ENCODE measurements at regions not wholly inside any gene's neighbourhood (a gene's known extent, or its start where the extent isn't known, plus 50 kb on each side); places are given as distances from the start of the nearest gene placed in this dataset.

DNA sequence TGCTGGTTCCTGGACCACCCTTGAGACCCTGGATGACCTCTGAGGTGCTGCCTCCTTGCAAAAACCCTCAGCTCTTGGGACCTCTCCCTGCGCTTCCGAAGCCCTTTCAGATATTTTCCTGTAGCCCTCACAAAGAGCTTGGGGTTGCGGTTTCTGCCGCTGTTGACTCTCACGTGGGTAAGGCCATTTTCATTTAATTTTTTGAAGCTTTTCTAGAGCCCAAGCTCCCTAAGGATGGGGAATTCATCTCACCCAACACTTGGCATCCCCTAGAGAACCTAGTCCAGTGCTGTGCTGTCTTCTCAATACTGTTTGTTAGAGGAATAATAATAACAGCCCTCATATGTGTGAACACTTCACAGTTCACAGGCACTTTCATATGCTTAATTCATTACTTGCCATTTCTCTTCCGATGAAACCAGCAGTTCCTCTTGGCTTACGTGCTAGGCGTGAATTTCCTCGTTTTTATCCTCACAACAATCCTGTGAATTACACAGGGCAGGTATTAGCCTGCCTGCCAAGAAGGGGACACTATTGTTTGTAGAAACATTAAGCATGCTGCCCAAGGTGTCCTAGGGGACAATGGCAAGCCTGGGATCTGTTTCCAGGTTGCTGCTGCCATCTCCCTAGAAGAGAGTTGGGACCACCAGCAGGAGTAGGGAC is 71.6 kb upstream of the CTBP2 start:
- Mint-ChIP-seq H3K27ac (no peak overlapping the region), H3K9me3 (ENCODE audit: insufficient read depth) (no peaks in the 10 kb centered on the region), H3K4me1 (no peaks in the 10 kb centered on the region), H3K27me3 (peaks cover 13% of the 10 kb centered on the region), H3K4me3 (no peak overlapping the region)
- ChIA-PET CTCF (no interaction called here), POLR2A (no interaction called here)
- no peaks in the 10 kb centered on the region for H3K4me1 ChIP-seq (ENCODE audit: control insufficient read depth in 2 of 2, insufficient read depth in 2 of 2, low read length in 2 of 2)
- DNase-seq (no peak), ATAC-seq (ENCODE audit: low read depth) (no peak)
- H3K9ac ChIP-seq (ENCODE audit: low read length): no peak overlapping the region
- no peak overlapping the region for H2AFZ ChIP-seq (ENCODE audit: insufficient read depth, low read depth, low read length, poor library complexity, severe bottlenecking)
- H3K27me3 ChIP-seq (replicated peaks in 1 of 4; ENCODE audit: control extremely low read depth in 1 of 4, control insufficient read depth in 3 of 4, insufficient read depth in 4 of 4, low read length in 3 of 4): peaks cover 0 to 3% (median 0%) of the 10 kb centered on the region in 4 experiments
- TF ChIP-seq, protein P1, sequence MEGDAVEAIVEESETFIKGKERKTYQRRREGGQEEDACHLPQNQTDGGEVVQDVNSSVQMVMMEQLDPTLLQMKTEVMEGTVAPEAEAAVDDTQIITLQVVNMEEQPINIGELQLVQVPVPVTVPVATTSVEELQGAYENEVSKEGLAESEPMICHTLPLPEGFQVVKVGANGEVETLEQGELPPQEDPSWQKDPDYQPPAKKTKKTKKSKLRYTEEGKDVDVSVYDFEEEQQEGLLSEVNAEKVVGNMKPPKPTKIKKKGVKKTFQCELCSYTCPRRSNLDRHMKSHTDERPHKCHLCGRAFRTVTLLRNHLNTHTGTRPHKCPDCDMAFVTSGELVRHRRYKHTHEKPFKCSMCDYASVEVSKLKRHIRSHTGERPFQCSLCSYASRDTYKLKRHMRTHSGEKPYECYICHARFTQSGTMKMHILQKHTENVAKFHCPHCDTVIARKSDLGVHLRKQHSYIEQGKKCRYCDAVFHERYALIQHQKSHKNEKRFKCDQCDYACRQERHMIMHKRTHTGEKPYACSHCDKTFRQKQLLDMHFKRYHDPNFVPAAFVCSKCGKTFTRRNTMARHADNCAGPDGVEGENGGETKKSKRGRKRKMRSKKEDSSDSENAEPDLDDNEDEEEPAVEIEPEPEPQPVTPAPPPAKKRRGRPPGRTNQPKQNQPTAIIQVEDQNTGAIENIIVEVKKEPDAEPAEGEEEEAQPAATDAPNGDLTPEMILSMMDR (IDR thresholded peaks at IDR 0.05): no peak
- TF ChIP-seq EZH2 (IDR thresholded peaks at IDR 0.05; ENCODE audit: borderline replicate concordance, insufficient read depth, low read depth, low read length, poor library complexity, severe bottlenecking): no peak
- WGBS (ENCODE audit: insufficient coverage): 92% methylated on average over 7 of the region's 9 CpGs
- intact Hi-C loops (cut with micrococcal nuclease): no loop called here
- no peaks in the 10 kb centered on the region for H3K79me2 ChIP-seq (ENCODE audit: control insufficient read depth, insufficient read depth, low read length)
- no peak overlapping the region for H3K4me2 ChIP-seq (replicated peaks; ENCODE audit: low read depth, low read length, poor library complexity, severe bottlenecking)
- no peak overlapping the region for H3K4me3 ChIP-seq (ENCODE audit: control extremely low read depth in 1 of 5, extremely low read depth in 1 of 5, insufficient read depth in 1 of 5, low read depth in 2 of 5, low read length in 4 of 5)
- H4K20me1 ChIP-seq (ENCODE audit: control insufficient read depth, insufficient read depth, low read length, poor library complexity, severe bottlenecking): no peaks in the 10 kb centered on the region
- no peaks in the 10 kb centered on the region for H3K36me3 ChIP-seq (replicated peaks in 1 of 2; ENCODE audit: control extremely low read depth in 1 of 2, control insufficient read depth in 1 of 2, extremely low read depth in 1 of 2, insufficient read depth in 2 of 2, low read length in 1 of 2)
- no peak overlapping the region for H3K27ac ChIP-seq (ENCODE audit: low read length in 2 of 2)
- H3K9me3 ChIP-seq (ENCODE audit: control extremely low read depth in 1 of 3, control insufficient read depth in 2 of 3, insufficient read depth in 1 of 3, low read length in 2 of 3): peaks cover 0 to 18% (median 0%) of the 10 kb centered on the region in 3 donors

DNA sequence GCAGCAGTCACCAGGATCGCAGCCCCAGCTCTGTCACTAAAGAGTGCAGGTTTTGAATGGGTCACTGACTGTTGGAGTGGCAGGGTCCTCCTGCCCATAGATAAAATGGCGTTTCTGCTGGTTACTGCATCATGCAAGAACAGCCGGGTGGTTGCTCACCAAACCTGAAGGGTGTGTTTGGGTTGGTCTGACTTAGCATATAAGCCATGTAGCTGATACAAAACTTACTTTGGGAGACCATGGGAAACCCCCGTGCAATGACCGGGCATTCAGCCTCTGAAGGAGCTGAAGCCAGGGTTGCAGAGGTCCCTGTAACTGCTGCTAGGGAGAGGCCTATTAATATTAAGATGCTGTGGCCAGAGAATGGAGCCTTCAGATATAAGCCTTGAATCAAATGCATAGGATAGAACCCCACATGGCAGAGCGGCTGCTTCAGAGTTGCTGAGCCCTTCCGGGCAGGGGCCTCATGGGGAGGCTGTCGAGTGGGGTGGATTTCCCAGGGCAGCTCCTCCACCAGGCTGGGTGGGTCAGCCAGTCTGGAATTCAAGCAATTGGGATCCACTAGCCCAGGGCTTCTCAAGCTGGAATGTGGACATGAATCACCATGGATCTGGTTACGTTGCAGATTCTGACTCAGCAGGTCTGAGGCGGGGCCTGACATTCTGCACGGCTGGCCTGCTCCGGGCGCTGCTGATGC is 70.9 kb upstream of the CTBP2 start:
- H3K79me2 ChIP-seq (ENCODE audit: control insufficient read depth, insufficient read depth, low read length): no peaks in the 10 kb centered on the region
- Mint-ChIP-seq H3K4me3 (no peak overlapping the region), H3K27ac (no peak overlapping the region), H3K27me3 (peaks cover 12% of the 10 kb centered on the region), H3K4me1 (no peaks in the 10 kb centered on the region), H3K9me3 (ENCODE audit: insufficient read depth) (no peaks in the 10 kb centered on the region)
- ATAC-seq (ENCODE audit: low read depth) (no peak), DNase-seq (no peak)
- no peak overlapping the region for H3K27ac ChIP-seq (ENCODE audit: low read length in 2 of 2)
- H2AFZ ChIP-seq (ENCODE audit: insufficient read depth, low read depth, low read length, poor library complexity, severe bottlenecking): no peak overlapping the region
- ChIA-PET CTCF (no interaction called here), POLR2A (no interaction called here)
- no peaks in the 10 kb centered on the region for H3K36me3 ChIP-seq (replicated peaks in 1 of 2; ENCODE audit: control extremely low read depth in 1 of 2, control insufficient read depth in 1 of 2, extremely low read depth in 1 of 2, insufficient read depth in 2 of 2, low read length in 1 of 2)
- no peaks in the 10 kb centered on the region for H3K4me1 ChIP-seq (ENCODE audit: control insufficient read depth in 2 of 2, insufficient read depth in 2 of 2, low read length in 2 of 2)
- peaks cover 0 to 3% (median 0%) of the 10 kb centered on the region in 4 experiments for H3K27me3 ChIP-seq (replicated peaks in 1 of 4; ENCODE audit: control extremely low read depth in 1 of 4, control insufficient read depth in 3 of 4, insufficient read depth in 4 of 4, low read length in 3 of 4)
- H3K9ac ChIP-seq (ENCODE audit: low read length): no peak overlapping the region
- intact Hi-C loops (cut with micrococcal nuclease): no loop called here
- H3K4me2 ChIP-seq (replicated peaks; ENCODE audit: low read depth, low read length, poor library complexity, severe bottlenecking): no peak overlapping the region
- peaks cover 0 to 20% (median 0%) of the 10 kb centered on the region in 3 donors for H3K9me3 ChIP-seq (ENCODE audit: control extremely low read depth in 1 of 3, control insufficient read depth in 2 of 3, insufficient read depth in 1 of 3, low read length in 2 of 3)
- TF ChIP-seq, protein P1 (IDR thresholded peaks at IDR 0.05): no peak
- H3K4me3 ChIP-seq (ENCODE audit: control extremely low read depth in 1 of 5, extremely low read depth in 1 of 5, insufficient read depth in 1 of 5, low read depth in 2 of 5, low read length in 4 of 5): no peak overlapping the region
- WGBS (ENCODE audit: insufficient coverage): 92% methylated on average over 12 of the region's 13 CpGs
- H4K20me1 ChIP-seq (ENCODE audit: control insufficient read depth, insufficient read depth, low read length, poor library complexity, severe bottlenecking): no peaks in the 10 kb centered on the region

All from B cell (primary cell).